WERI-Rb-1 (cell line): ENCODE measurements at regions not wholly inside any gene's neighbourhood (a gene's known extent, or its start where the extent isn't known, plus 50 kb on each side); places are given as distances from the start of the nearest gene placed in this dataset.

ENCODE experiments used
- DNase-seq: peaks from one replicate; pipeline ENCODE4 v3.0.0-alpha.2; 2020
- H3K27ac ChIP-seq: fragments of 250-450 bp; sonication (Bioruptor Pico); 2 replicates; pipeline ENCODE4 v1.5.1; 2020; ENCODE audit warnings: mild to moderate bottlenecking, moderate library complexity
- H3K27me3 ChIP-seq: fragments of 250-450 bp; sonication (Bioruptor Pico); 2 replicates; pipeline ENCODE4 v1.5.1; 2021; ENCODE audit warnings: mild to moderate bottlenecking, low read depth, moderate library complexity; ENCODE audit not compliant: insufficient read depth, severe bottlenecking
- H3K36me3 ChIP-seq: fragments of 250-450 bp; sonication (Bioruptor Pico); 2 replicates; pipeline ENCODE4 v1.5.1; 2020; ENCODE audit warnings: mild to moderate bottlenecking, moderate library complexity
- H3K4me3 ChIP-seq: 2 replicates; pipeline ENCODE4 v1.5.1; 2011; ENCODE audit warnings: low read depth, mild to moderate bottlenecking, control low read depth, low read length
- H3K9me3 ChIP-seq: fragments of 250-450 bp; sonication (Bioruptor Pico); 2 replicates; pipeline ENCODE4 v1.5.1; 2021; ENCODE audit warnings: mild to moderate bottlenecking, moderate library complexity; ENCODE audit not compliant: severe bottlenecking
- TF ChIP-seq, protein P1 (sequence below): IDR thresholded peaks from 2 replicates; pipeline ENCODE4 v1.5.1; 2011; ENCODE audit warnings: low read depth, mild to moderate bottlenecking, control low read depth, inconsistent platforms, low read length

DNA sequence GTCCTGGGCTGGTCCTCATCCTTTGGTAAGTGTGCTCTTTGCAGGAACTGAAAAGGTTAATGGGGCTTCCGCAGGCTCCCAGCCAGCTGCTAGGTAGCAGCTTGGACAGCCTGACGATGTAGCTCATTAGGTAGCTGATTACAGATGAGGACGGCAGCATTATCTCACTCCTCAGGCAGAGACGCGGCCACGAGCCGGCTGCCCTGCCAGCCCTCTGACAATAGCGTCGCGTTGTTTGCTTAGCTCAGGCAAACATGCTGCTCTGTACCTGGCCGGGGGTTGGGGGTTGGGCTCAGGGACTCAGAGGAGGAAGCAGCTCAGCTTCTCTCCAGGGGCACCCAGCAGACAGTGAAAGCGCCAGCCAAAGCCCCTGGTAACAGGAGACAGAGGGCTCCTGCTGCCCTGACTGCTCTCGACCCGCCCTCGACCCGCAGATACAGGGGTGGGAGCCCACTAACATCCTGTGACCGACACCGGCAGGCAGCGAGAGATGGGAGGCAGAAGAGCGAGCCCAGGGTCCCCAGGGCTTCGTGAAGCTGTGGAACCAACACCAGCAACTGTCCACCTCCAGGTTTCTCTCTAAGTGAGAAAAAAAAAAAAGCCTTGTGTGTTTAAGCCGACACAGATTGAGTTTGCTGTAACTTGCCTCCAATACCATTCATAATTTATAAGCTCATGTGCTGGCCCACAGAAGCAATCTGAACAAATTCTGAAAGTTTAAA is 53.4 kb upstream of the DLK1 start:
- TF ChIP-seq, protein P1, sequence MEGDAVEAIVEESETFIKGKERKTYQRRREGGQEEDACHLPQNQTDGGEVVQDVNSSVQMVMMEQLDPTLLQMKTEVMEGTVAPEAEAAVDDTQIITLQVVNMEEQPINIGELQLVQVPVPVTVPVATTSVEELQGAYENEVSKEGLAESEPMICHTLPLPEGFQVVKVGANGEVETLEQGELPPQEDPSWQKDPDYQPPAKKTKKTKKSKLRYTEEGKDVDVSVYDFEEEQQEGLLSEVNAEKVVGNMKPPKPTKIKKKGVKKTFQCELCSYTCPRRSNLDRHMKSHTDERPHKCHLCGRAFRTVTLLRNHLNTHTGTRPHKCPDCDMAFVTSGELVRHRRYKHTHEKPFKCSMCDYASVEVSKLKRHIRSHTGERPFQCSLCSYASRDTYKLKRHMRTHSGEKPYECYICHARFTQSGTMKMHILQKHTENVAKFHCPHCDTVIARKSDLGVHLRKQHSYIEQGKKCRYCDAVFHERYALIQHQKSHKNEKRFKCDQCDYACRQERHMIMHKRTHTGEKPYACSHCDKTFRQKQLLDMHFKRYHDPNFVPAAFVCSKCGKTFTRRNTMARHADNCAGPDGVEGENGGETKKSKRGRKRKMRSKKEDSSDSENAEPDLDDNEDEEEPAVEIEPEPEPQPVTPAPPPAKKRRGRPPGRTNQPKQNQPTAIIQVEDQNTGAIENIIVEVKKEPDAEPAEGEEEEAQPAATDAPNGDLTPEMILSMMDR = no peak
- Histone ChIP-seq H3K4me3 (peak overlapping the region; percentile 10), H3K27me3 (no peaks in the 10 kb centered on the region), H3K9me3 (no peaks in the 10 kb centered on the region), H3K36me3 (no peaks in the 10 kb centered on the region), H3K27ac (no peak overlapping the region)
- peak; percentile 68 for DNase-seq

DNA sequence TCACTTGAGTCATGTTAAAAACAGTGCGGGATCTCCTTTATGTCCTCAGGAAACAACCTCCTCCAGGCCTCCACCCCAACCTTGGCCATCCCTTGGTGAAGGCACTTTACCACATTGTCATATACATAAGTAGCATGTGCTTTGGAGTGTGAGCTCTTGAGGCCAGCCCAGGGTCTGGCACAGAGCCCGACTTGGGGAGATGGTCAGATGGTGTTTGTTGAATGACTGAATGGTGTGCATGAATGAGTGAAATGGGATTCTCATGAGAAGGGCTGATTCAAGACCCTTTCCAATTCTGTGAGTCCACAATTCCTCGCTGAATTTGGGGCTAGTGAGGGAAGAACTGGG is 52.9 kb upstream of the DLK1 start:
- H3K36me3 ChIP-seq = no peaks in the 10 kb centered on the region
- DNase-seq = no peak
- no peak overlapping the region for H3K27ac ChIP-seq
- no peaks in the 10 kb centered on the region for H3K27me3 ChIP-seq
- no peaks in the 10 kb centered on the region for H3K9me3 ChIP-seq
- H3K4me3 ChIP-seq = no peak overlapping the region
- TF ChIP-seq, protein P1 = no peak

DNA sequence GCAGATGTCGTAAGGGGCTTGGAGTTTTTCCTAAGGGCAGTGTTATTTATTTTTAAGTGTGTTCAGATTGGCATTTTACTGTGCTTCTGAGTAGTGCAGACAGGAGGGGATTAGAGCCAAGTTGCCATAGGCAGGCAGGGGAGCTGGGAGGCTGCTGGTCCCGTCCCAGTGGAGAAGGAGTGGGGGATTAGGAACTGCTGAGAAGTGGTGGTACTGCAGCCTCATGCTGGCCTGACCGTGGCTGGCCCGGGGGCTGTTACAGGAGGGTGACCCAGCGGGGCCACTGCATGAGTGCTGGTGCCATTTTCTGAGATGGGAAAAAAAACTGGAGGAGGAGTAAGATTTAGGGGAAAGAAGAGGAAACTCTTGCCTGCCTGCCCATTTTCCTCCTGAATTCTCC is 52.3 kb upstream of the DLK1 start:
- Histone ChIP-seq H3K9me3 (no peaks in the 10 kb centered on the region), H3K27ac (no peak overlapping the region), H3K36me3 (no peaks in the 10 kb centered on the region), H3K4me3 (no peak overlapping the region), H3K27me3 (no peaks in the 10 kb centered on the region)
- DNase-seq = peak; percentile 66
- TF ChIP-seq, protein P1 = 0 out of 2 replicates have a peak, but pooled peaks have one; percentile 0

DNA sequence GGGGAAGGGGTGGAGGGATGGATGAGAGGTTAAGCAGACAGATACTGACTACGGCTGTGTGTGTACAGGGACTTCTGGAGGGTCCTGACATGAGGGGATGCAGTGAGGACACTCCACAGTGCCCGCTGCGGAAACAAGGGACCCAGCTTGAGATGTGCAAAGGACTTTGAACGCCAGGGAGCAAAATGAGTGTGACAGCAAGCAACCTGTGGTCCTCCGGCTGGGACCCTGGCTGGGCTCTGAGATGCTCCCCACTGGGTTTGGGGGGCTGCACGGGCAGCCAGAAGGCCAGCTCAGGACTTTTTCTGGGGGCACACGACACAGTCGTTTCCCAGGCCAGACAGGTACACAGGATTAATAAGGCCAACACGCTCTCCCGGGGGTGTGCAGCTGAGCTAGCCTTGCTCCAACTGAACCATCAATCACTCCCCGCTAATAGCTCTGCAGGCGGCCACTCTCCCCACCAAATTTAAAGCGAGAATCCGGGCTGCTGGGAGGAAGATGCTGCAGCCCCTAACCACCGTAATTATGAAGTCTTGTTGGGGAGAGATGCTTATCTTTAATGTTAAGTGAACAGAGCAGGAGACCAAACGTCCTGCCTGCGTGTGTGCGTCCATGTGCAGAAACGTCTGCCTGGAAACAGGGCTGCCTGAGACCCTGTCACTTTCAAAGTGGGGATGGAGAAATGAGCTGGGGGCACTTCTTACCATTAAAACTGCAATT is 51.6 kb upstream of the DLK1 start:
- DNase-seq = no peak
- Histone ChIP-seq H3K27me3 (no peaks in the 10 kb centered on the region), H3K4me3 (no peak overlapping the region), H3K36me3 (no peaks in the 10 kb centered on the region), H3K27ac (no peak overlapping the region), H3K9me3 (no peaks in the 10 kb centered on the region)
- TF ChIP-seq, protein P1 = no peak

DNA sequence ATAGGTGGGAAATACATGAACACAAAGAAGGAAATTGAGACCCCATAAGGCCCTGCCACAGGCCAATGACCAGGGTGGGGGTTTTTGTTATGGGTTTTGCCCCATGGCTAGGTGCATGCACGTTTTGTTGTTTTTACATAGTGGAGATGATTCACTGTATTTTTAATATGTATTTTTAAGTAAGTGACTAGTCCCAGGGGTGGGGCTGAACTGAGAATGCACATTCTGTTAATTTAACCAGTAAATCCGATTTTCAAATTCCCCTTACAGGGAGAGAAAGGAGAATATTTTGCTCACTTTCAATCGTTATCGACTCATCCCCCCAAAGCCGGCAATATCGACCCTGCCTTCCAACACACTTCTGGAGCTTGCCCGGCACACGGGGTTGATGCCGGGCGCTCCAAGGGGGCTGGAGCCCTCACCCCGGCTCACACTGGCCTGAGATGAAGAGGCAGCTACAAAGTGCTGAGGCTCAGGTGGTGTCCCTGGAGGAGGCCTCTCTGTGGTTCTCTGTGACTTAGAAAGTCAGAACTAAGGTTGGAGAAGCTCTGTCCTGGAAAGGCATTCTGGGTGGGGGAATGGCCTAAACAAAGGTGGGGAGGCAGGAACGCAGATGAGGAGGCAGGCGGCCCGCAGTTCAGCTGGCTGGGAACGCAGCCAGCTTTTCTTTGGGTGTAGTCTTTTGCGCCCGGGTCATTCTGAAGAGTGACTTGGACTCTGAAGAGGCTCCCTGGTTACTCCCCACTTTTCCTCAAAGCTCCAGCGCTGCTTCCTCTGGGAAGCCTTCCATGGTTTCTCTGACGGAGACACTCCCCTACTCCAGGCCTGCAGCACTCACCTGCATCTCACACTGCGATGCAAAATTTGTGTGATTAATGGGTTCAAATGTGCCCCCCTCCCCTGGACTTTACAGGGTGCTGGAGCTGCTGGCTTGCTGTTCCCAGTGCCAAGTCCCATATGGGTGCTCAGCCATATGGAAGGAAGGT is 50.7 kb upstream of the DLK1 start:
- H3K4me3 ChIP-seq = no peak overlapping the region

More for the DNA sequence above, 50.7 kb upstream of the DLK1 start:
- Histone ChIP-seq H3K9me3 (no peaks in the 10 kb centered on the region), H3K27me3 (no peaks in the 10 kb centered on the region), H3K27ac (no peak overlapping the region), H3K36me3 (no peaks in the 10 kb centered on the region)
- TF ChIP-seq, protein P1 = no peak
- no peak for DNase-seq
